ENCODE measurements at regions not wholly inside any gene's neighbourhood (a gene's known extent, or its start where the extent isn't known, plus 50 kb on each side); places are given as distances from the start of the nearest gene placed in this dataset.
A peak's percentile ranks its signal among the peaks of the same experiment; 100 is the strongest.
"Not testable (repeated sequence)": the region's sequence is repeated elsewhere in the genome, so short reads cannot be mapped to it uniquely, and the experiment has no call there.

DNA sequence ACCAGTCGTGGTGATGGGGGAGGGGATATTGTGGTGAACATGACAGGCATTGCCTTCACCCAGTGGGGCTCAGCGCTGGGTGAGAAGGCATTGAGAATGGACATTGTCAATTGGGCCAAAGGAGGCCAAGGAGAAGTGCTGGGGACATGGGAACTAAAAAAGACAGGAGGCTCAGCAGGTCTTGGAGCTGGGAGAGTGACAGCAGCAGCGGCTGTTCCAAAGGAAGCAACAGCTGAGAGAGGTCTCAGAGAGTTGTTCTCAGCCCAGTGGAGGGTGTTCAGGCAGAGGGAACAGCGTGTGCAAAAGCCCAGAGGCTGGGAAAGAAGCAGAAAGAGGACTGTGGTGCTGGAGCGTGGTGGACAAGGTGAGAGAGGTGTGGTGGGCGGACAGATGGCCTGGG lies 56.6 kb upstream of the ASNS start:
- DNase-seq (ENCODE audit: low read depth in 2 of 2), result not testable (repeated sequence)

DNA sequence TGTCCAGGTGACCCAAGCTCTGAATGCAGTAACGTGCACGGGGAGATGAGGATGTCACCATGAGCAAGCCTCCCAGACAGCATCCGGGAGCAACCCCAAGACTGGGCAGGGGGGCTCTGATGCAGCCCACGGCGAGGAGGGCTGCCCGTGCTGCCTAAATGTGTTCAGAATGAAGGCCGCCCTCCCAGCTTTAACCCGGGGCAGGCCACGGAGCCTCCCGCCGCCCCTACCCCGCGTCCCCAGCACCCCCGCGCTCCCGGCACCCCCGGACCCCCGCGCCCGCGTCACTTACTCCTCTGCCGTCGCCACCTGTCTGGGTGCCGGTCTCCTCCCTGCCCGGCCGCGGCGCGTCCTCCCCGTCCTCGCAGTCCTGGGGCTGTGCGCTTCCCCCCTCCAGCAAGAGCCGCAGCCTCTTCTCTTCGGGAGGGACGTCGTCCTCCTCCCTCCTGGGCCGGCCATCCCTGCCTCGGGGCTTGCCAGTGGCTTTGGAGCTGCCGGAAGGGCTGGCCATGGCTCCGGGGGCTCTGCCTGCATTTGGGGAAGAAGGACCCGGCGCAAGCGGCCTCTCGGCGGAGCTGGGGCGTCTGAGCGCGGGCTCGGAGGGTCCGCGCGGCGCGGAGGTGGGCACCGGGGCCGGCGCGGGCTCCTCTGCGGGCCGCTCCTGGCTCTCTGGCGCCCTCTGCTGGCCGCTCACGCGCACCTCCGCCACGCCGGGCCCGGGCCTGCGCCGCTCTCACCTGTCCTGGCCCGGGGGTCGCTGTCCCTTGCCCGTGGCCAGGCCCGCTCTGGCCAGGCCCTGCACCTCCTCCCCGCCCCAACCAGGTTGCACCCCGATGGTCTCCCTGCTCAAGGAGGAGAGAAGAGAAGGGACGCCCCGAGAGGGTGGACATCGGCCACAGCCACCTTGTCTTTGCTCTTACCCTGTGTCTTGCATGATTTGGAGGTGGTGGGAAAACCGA lies 55.9 kb upstream of the ASNS start:
- DNase-seq (ENCODE audit: low read depth in 2 of 2), result peak; percentile 57 to 77

Measured in stimulated activated CD4-positive, alpha-beta T cell treated with anti-CD3 and anti-CD28 coated beads, Interleukin-4, amount 100 ng/mL, for 48 hours (primary cell).